ENCODE measurements at regions not wholly inside any gene's neighbourhood (a gene's known extent, or its start where the extent isn't known, plus 50 kb on each side); places are given as distances from the start of the nearest gene placed in this dataset.
A peak's percentile ranks its signal among the peaks of the same experiment; 100 is the strongest.

DNA sequence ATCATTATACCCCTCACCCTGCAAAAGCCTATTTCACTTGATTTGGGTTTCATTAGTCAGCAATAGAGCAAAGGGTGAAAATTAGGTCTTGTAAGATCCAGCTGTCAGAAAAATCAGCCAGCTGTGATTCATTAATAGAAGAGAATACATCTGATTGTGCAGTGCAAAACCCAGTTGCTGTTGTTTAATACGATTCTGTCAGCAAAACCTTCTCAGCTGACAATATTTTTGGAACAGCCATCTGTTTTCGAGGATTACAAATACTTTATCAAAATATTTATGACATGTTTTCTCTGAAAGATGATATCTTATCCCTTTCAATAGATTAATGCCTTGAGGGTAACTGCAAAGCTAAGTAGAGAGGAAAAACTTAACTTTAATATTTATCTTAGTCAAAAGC is 1354.0 kb upstream of the RAG2 start:
- no peaks in the 10 kb centered on the region for H3K4me1 ChIP-seq (ENCODE audit: insufficient read depth, low read length)
- in situ Hi-C loops (cut with HindIII; ENCODE audit: extremely low pct_ligation_motif_present, low pct_unique_long_range_greater_than_20kb) (no loop called here), intact Hi-C loops (cut with micrococcal nuclease; ENCODE audit: unreplicated experiment) (no loop called here)
- no peaks in the 10 kb centered on the region for H3K79me2 ChIP-seq (ENCODE audit: insufficient read depth, low read length)
- ChIA-PET CTCF (ENCODE audit: low intra/inter-chr PET ratio, low total read pairs) (no interaction called here), POLR2A (no interaction called here)
- FAIRE-seq = no peak
- no peak for DNase-seq (ENCODE audit: low spot score)
- TF ChIP-seq NFE2 (CRISPR knock-in tag; IDR thresholded peaks at IDR 0.05) = no peak
- no peak for TF ChIP-seq KLF13 (CRISPR knock-in tag; IDR thresholded peaks at IDR 0.05)
- TF ChIP-seq ZNF234 (CRISPR knock-in tag; conservative IDR thresholded peaks at IDR 0.05) = no peak
- no peak overlapping the region for H2AFZ ChIP-seq (ENCODE audit: low read length)
- no peak overlapping the region for H3K4me2 ChIP-seq (ENCODE audit: low read depth, low read length)
- H3K27me3 ChIP-seq (ENCODE audit: control insufficient read depth in 1 of 2, insufficient read depth in 2 of 2, low read length in 2 of 2) = no peaks in the 10 kb centered on the region
- H3K4me3 ChIP-seq (replicated peaks in 1 of 3; ENCODE audit: insufficient read depth in 1 of 3, low read depth in 2 of 3, low read length in 3 of 3) = no peak overlapping the region
- no peaks in the 10 kb centered on the region for H3K36me3 ChIP-seq (replicated peaks in 1 of 2; ENCODE audit: control insufficient read depth in 1 of 2, insufficient read depth in 2 of 2, low read length in 2 of 2)
- 2% methylated on average over 2 of the region's 2 CpGs for WGBS (ENCODE audit: low lambda C conversion rate)
- no TSS peak for BruUV-seq (replicated peaks)
- peaks cover 27% of the 10 kb centered on the region for H3K9me3 ChIP-seq (ENCODE audit: low read length)
- no peak overlapping the region for H3K9ac ChIP-seq (ENCODE audit: insufficient read depth, low read depth, low read length)
- no peak for ATAC-seq
- no peaks in the 10 kb centered on the region for H4K20me1 ChIP-seq (ENCODE audit: insufficient read depth, low read length)
- H3K27ac ChIP-seq (ENCODE audit: extremely low read length, insufficient read depth, low read length) = no peak overlapping the region

DNA sequence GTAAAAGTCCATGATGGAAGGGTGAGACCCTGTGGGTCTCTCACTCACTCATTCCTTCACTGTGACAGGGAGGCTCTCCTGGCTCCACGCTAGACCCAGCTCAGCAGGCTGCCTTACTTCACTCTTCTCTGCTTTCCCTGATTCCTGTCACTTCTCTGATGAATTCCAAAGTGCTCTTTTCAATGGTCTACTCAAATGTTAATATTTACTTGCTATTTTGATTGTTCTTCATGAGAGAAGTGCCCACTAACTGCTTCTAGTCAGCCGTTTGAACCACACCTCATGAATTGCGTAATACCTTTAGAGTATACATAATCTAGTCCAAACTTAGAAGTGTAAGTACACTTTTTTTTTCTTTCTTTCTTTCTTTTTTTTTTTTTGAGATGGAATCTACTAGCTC is 1350.2 kb upstream of the RAG2 start:
- intact Hi-C loops (cut with micrococcal nuclease; ENCODE audit: unreplicated experiment) (no loop called here), in situ Hi-C loops (cut with HindIII; ENCODE audit: extremely low pct_ligation_motif_present, low pct_unique_long_range_greater_than_20kb) (no loop called here)
- FAIRE-seq = no peak
- no peaks in the 10 kb centered on the region for H3K79me2 ChIP-seq (ENCODE audit: insufficient read depth, low read length)
- no peaks in the 10 kb centered on the region for H4K20me1 ChIP-seq (ENCODE audit: insufficient read depth, low read length)
- no peak overlapping the region for H3K27ac ChIP-seq (ENCODE audit: extremely low read length, insufficient read depth, low read length)
- H3K36me3 ChIP-seq (replicated peaks in 1 of 2; ENCODE audit: control insufficient read depth in 1 of 2, insufficient read depth in 2 of 2, low read length in 2 of 2) = no peaks in the 10 kb centered on the region
- TF ChIP-seq NFE2 (CRISPR knock-in tag; IDR thresholded peaks at IDR 0.05) (no peak), CEBPB (IDR thresholded peaks at IDR 0.05; ENCODE audit: borderline replicate concordance, low read depth, low read length) (peak; percentile 68; the same call in 1 of the 2 replicates)
- ChIA-PET CTCF (ENCODE audit: low intra/inter-chr PET ratio, low total read pairs) (no interaction called here), POLR2A (no interaction called here)
- H3K9me3 ChIP-seq (ENCODE audit: low read length) = peaks cover 42% of the 10 kb centered on the region
- H3K4me2 ChIP-seq (ENCODE audit: low read depth, low read length) = no peak overlapping the region
- no peak overlapping the region for H2AFZ ChIP-seq (ENCODE audit: low read length)
- 15% methylated on average over 3 of the region's 3 CpGs for WGBS (ENCODE audit: low lambda C conversion rate)
- BruUV-seq (replicated peaks) = no TSS peak
- no peaks in the 10 kb centered on the region for H3K27me3 ChIP-seq (ENCODE audit: control insufficient read depth in 1 of 2, insufficient read depth in 2 of 2, low read length in 2 of 2)
- no peak overlapping the region for H3K9ac ChIP-seq (ENCODE audit: insufficient read depth, low read depth, low read length)
- no peak for ATAC-seq
- DNase-seq (ENCODE audit: low spot score) = no peak
- H3K4me1 ChIP-seq (ENCODE audit: insufficient read depth, low read length) = no peaks in the 10 kb centered on the region
- no peak overlapping the region for H3K4me3 ChIP-seq (replicated peaks in 1 of 3; ENCODE audit: insufficient read depth in 1 of 3, low read depth in 2 of 3, low read length in 3 of 3)

All from HepG2 (cell line).